ENCODE measurements at regions not wholly inside any gene's neighbourhood (a gene's known extent, or its start where the extent isn't known, plus 50 kb on each side); places are given as distances from the start of the nearest gene placed in this dataset.

DNA sequence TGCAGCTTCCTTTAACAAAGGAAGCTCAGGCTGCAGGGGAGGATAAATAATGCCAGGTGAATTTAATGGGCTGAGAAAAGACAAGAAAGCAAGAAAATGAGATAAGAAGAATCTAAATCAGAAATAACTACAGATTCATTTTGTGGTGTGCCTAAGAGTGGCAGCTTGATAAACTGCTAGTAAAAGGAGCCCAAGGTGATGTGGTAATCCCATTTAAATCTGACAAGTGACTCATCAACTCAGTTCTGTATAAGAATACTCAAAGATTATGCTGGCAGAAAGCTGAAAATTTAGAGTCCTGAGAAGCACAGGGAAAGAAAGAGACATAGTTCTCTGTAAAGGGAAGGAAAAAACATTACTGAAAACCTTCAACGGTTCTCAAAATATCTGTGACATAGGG is 109.4 kb upstream of the PDE1C start:
- TF ChIP-seq, protein P1, sequence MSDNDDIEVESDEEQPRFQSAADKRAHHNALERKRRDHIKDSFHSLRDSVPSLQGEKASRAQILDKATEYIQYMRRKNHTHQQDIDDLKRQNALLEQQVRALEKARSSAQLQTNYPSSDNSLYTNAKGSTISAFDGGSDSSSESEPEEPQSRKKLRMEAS (IDR thresholded peaks at IDR 0.05) = no peak
- TF ChIP-seq, protein P2, sequence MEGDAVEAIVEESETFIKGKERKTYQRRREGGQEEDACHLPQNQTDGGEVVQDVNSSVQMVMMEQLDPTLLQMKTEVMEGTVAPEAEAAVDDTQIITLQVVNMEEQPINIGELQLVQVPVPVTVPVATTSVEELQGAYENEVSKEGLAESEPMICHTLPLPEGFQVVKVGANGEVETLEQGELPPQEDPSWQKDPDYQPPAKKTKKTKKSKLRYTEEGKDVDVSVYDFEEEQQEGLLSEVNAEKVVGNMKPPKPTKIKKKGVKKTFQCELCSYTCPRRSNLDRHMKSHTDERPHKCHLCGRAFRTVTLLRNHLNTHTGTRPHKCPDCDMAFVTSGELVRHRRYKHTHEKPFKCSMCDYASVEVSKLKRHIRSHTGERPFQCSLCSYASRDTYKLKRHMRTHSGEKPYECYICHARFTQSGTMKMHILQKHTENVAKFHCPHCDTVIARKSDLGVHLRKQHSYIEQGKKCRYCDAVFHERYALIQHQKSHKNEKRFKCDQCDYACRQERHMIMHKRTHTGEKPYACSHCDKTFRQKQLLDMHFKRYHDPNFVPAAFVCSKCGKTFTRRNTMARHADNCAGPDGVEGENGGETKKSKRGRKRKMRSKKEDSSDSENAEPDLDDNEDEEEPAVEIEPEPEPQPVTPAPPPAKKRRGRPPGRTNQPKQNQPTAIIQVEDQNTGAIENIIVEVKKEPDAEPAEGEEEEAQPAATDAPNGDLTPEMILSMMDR (IDR thresholded peaks at IDR 0.05; ENCODE audit: low read depth, low read length, missing input control) = no peak
- TF ChIP-seq TAF1 (conservative IDR thresholded peaks at IDR 0.05) (no peak), FOXA1 (IDR thresholded peaks at IDR 0.05) (no peak), RXRA (IDR thresholded peaks at IDR 0.05) (no peak), YY1 (IDR thresholded peaks at IDR 0.05) (no peak), SP1 (IDR thresholded peaks at IDR 0.05) (no peak)
- TF ChIP-seq, protein P3, sequence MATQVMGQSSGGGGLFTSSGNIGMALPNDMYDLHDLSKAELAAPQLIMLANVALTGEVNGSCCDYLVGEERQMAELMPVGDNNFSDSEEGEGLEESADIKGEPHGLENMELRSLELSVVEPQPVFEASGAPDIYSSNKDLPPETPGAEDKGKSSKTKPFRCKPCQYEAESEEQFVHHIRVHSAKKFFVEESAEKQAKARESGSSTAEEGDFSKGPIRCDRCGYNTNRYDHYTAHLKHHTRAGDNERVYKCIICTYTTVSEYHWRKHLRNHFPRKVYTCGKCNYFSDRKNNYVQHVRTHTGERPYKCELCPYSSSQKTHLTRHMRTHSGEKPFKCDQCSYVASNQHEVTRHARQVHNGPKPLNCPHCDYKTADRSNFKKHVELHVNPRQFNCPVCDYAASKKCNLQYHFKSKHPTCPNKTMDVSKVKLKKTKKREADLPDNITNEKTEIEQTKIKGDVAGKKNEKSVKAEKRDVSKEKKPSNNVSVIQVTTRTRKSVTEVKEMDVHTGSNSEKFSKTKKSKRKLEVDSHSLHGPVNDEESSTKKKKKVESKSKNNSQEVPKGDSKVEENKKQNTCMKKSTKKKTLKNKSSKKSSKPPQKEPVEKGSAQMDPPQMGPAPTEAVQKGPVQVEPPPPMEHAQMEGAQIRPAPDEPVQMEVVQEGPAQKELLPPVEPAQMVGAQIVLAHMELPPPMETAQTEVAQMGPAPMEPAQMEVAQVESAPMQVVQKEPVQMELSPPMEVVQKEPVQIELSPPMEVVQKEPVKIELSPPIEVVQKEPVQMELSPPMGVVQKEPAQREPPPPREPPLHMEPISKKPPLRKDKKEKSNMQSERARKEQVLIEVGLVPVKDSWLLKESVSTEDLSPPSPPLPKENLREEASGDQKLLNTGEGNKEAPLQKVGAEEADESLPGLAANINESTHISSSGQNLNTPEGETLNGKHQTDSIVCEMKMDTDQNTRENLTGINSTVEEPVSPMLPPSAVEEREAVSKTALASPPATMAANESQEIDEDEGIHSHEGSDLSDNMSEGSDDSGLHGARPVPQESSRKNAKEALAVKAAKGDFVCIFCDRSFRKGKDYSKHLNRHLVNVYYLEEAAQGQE (IDR thresholded peaks at IDR 0.05) = no peak
- TF ChIP-seq, protein P4, sequence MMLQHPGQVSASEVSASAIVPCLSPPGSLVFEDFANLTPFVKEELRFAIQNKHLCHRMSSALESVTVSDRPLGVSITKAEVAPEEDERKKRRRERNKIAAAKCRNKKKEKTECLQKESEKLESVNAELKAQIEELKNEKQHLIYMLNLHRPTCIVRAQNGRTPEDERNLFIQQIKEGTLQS (IDR thresholded peaks at IDR 0.05) = no peak
